HG03354 (cell line): ENCODE measurements at regions not wholly inside any gene's neighbourhood (a gene's known extent, or its start where the extent isn't known, plus 50 kb on each side); places are given as distances from the start of the nearest gene placed in this dataset.

Experiments
- ATAC-seq: cut with Tn5 transposase; IDR thresholded peaks from one replicate; pipeline ENCODE4 v1.9.1; 2021; ENCODE audit warnings: mild to moderate bottlenecking; ENCODE audit not compliant: unreplicated experiment, poor library complexity, severe bottlenecking

- no peak for ATAC-seq
Measured at GRCh38 chr12:125687403-125687802, 622.2 kb downstream of the AACS start.

- ATAC-seq: no peak
Measured at GRCh38 chr12:125687820-125688219, 622.6 kb downstream of the AACS start.

- ATAC-seq: no peak
Measured at GRCh38 chr12:125688223-125688622, 623.0 kb downstream of the AACS start.

GRCh38 chr12:125688881-125689280, 623.6 kb downstream of the AACS start:
- no peak for ATAC-seq

- ATAC-seq: no peak
Measured at GRCh38 chr12:125689576-125690410, 624.6 kb downstream of the AACS start.

GRCh38 chr12:125690841-125691240, 625.6 kb downstream of the AACS start:
- no peak for ATAC-seq

- no peak for ATAC-seq
Measured at GRCh38 chr12:125696054-125696453, 630.8 kb downstream of the AACS start.

- ATAC-seq: no peak
Measured at GRCh38 chr12:125704803-125705202, 639.6 kb downstream of the AACS start.

GRCh38 chr12:125720961-125721360, 655.7 kb downstream of the AACS start:
- ATAC-seq: no peak

- no peak for ATAC-seq
Measured at GRCh38 chr12:125734137-125734536, 668.9 kb downstream of the AACS start.

- ATAC-seq: no peak
Measured at GRCh38 chr12:125738211-125738610, 673.0 kb downstream of the AACS start.

- ATAC-seq: no peak
Measured at GRCh38 chr12:125742413-125742812, 677.2 kb downstream of the AACS start.

- ATAC-seq: no peak
Measured at GRCh38 chr12:125744201-125744600, 679.0 kb downstream of the AACS start.

GRCh38 chr12:125755512-125755911, 690.3 kb downstream of the AACS start:
- no peak for ATAC-seq

- ATAC-seq: no peak
Measured at GRCh38 chr12:125766091-125766490, 700.9 kb downstream of the AACS start.

GRCh38 chr12:125772403-125772802, 707.2 kb downstream of the AACS start:
- no peak for ATAC-seq

- peak; percentile 71 for ATAC-seq
Measured at GRCh38 chr12:125773033-125773640, 707.9 kb downstream of the AACS start.

- no peak for ATAC-seq
Measured at GRCh38 chr12:125775507-125775906, 710.3 kb downstream of the AACS start.

GRCh38 chr12:125776212-125776611, 711.0 kb downstream of the AACS start:
- no peak for ATAC-seq

GRCh38 chr12:125786143-125786542, 720.9 kb downstream of the AACS start:
- ATAC-seq: no peak

GRCh38 chr12:125794401-125794800, 729.2 kb downstream of the AACS start:
- no peak for ATAC-seq
